SK-N-SH (cell line): ENCODE measurements at regions not wholly inside any gene's neighbourhood (a gene's known extent, or its start where the extent isn't known, plus 50 kb on each side); places are given as distances from the start of the nearest gene placed in this dataset.

Source experiments
- CTCF ChIA-PET: fragments of 300-600, 350-600 bp; formaldehyde crosslinking; extraction: SDS; loops from one replicate; lab custom pipeline; 2021; lab: Yijun Ruan, JAX
- POLR2A ChIA-PET: fragments of 350-600 bp; sonication (Branson Sonifier 250); formaldehyde crosslinking; extraction: SDS; loops from one replicate; lab custom pipeline; 2020; ENCODE audit warnings: antibody characterized with exemption, inconsistent platforms; lab: Yijun Ruan, JAX
- DNase-seq: peaks from one replicate; pipeline ENCODE4 v3.0.0; 2012
- H2AFZ ChIP-seq: fragments of 200-600 bp; sonication (generic); 2 replicates; pipeline ENCODE4 v1.8.1; 2016; ENCODE audit warnings: antibody characterized with exemption, mild to moderate bottlenecking, low read depth
- H3F3A ChIP-seq: fragments of 200-600 bp; sonication (generic); replicated peaks from 2 replicates; pipeline ENCODE3; 2016; ENCODE audit warnings: antibody characterized with exemption, mild to moderate bottlenecking; ENCODE audit not compliant: insufficient read depth
- H3K27ac ChIP-seq, 2 experiments: fragments of 200-500 bp in 1 of 2; fragments of 200-600 bp in 1 of 2; sonication (Bioruptor generic) in 1 of 2; sonication (generic), shearing (Covaris generic) in 1 of 2; 2 replicates each; pipeline versions ENCODE4 v1.5.1 to v1.6.1; 2014 to 2016; ENCODE audit warnings: low read depth in 2 of 2, inconsistent platforms in 1 of 2, low read length in 1 of 2, mild to moderate bottlenecking in 1 of 2, mixed read lengths in 1 of 2
- H3K27me3 ChIP-seq: fragments of 200-600 bp; sonication (generic), shearing (Covaris generic); 2 replicates; pipeline ENCODE4 v1.6.1; 2016; ENCODE audit warnings: mixed run types; ENCODE audit not compliant: insufficient read depth
- H3K36me3 ChIP-seq, 2 experiments: fragments of 200-500 bp in 1 of 2; fragments of 200-600 bp in 1 of 2; sonication (Bioruptor generic) in 1 of 2; sonication (generic) in 1 of 2; replicated peaks in 1 of 2; 2 replicates each; pipeline versions ENCODE3 to v1.5.1; 2014 to 2016; ENCODE audit warnings: low read length in 1 of 2, mild to moderate bottlenecking in 1 of 2; ENCODE audit not compliant: insufficient read depth in 2 of 2, control insufficient read depth in 1 of 2
- H3K4me1 ChIP-seq, 2 experiments: fragments of 200-500 bp in 1 of 2; fragments of 200-600 bp in 1 of 2; sonication (Bioruptor generic) in 1 of 2; sonication (generic), shearing (Covaris generic) in 1 of 2; 2 replicates each; pipeline versions ENCODE4 v1.5.1 to v1.6.1; 2014 to 2016; ENCODE audit warnings: low read depth in 1 of 2, low read length in 1 of 2, mixed run types in 1 of 2; ENCODE audit not compliant: insufficient read depth in 2 of 2, control insufficient read depth in 1 of 2
- H3K4me2 ChIP-seq: fragments of 200-600 bp; sonication (generic), shearing (Covaris generic); 2 replicates; pipeline ENCODE4 v1.6.1; 2017; ENCODE audit warnings: mixed run types
- H3K4me3 ChIP-seq, 2 experiments: fragments of 200-500 bp in 1 of 2; fragments of 200-600 bp in 1 of 2; sonication (Bioruptor generic) in 1 of 2; sonication (generic), shearing (Covaris generic) in 1 of 2; 2 replicates each; pipeline versions ENCODE4 v1.5.1 to v1.8.1; 2014 to 2016; ENCODE audit warnings: low read depth in 2 of 2, inconsistent platforms in 1 of 2, low read length in 1 of 2, mild to moderate bottlenecking in 1 of 2, mixed read lengths in 1 of 2, moderate library complexity in 1 of 2
- H3K79me2 ChIP-seq: fragments of 200-600 bp; sonication (generic); 2 replicates; pipeline ENCODE4 v1.8.1; 2017; ENCODE audit warnings: mild to moderate bottlenecking; ENCODE audit not compliant: insufficient read depth
- H3K9ac ChIP-seq: fragments of 200-600 bp; sonication (generic); 2 replicates; pipeline ENCODE4 v1.6.1; 2017; ENCODE audit warnings: mixed run types
- H3K9me2 ChIP-seq: fragments of 200-600 bp; sonication (generic); 2 replicates; pipeline ENCODE4 v1.6.1; 2017; ENCODE audit warnings: mixed run types
- H3K9me3 ChIP-seq: fragments of 200-600 bp; sonication (generic); 2 replicates; pipeline ENCODE4 v1.6.1; 2017; ENCODE audit warnings: mixed run types, mild to moderate bottlenecking, moderate library complexity
- H4K20me1 ChIP-seq: fragments of 200-600 bp; sonication (generic); 2 replicates; pipeline ENCODE4 v1.6.1; 2017; ENCODE audit warnings: mild to moderate bottlenecking, mixed run types; ENCODE audit not compliant: insufficient read depth
- FOXM1 ChIP-seq: IDR thresholded peaks from 2 replicates; pipeline ENCODE4 v1.4.0; 2012; ENCODE audit warnings: low read depth, mild to moderate bottlenecking
- IRF3 ChIP-seq: fragments of 150-350 bp; IDR thresholded peaks from 2 replicates; pipeline ENCODE4 v1.6.1; 2016; ENCODE audit warnings: mild to moderate bottlenecking, low read depth, low read length
- NFIC ChIP-seq: IDR thresholded peaks from 2 replicates; pipeline ENCODE4 v1.4.0; 2012; ENCODE audit warnings: borderline replicate concordance
- RCOR1 ChIP-seq: fragments of 150-350 bp; IDR thresholded peaks from 2 replicates; pipeline ENCODE4 v1.6.1; 2017; ENCODE audit warnings: antibody characterized with exemption, low read length
- REST ChIP-seq: IDR thresholded peaks from 2 replicates; pipeline ENCODE4 v1.6.1; 2012; ENCODE audit warnings: mild to moderate bottlenecking, low read depth, low read length, moderate library complexity
- RXRA ChIP-seq: IDR thresholded peaks from 2 replicates; pipeline ENCODE4 v1.4.0; 2012; ENCODE audit warnings: low read depth, mild to moderate bottlenecking, borderline replicate concordance
- SIN3A ChIP-seq: IDR thresholded peaks from 2 replicates; pipeline ENCODE4 v1.6.1; 2012; ENCODE audit warnings: low read depth, mild to moderate bottlenecking, low read length, moderate library complexity, borderline replicate concordance
- SMC3 ChIP-seq: IDR thresholded peaks from 2 replicates; pipeline ENCODE4 v1.6.1; 2012; ENCODE audit warnings: low read depth, low read length, improper control_type of control experiment
- TAF1 ChIP-seq: IDR thresholded peaks from 2 replicates; pipeline ENCODE4 v1.6.1; 2012; ENCODE audit warnings: low read depth, mild to moderate bottlenecking, low read length, moderate library complexity, borderline replicate concordance
- USF1 ChIP-seq: IDR thresholded peaks from 2 replicates; pipeline ENCODE4 v1.4.0; 2012; ENCODE audit warnings: low read depth, borderline replicate concordance
- YY1 ChIP-seq: IDR thresholded peaks from 2 replicates; pipeline ENCODE4 v1.4.0; 2012; ENCODE audit warnings: low read depth, mild to moderate bottlenecking
- WGBS: methylation state at CpG from one replicate; pipeline ENCODE4 v1.1.6; 2017; ENCODE audit warnings: low lambda C conversion rate; 5-methylcytosine and 5-hydroxymethylcytosine counted together

- H3K4me1 ChIP-seq: no peaks in the 10 kb centered on the region
- TF ChIP-seq YY1 (no peak), USF1 (no peak), NFIC (no peak), SIN3A (no peak), IRF3 (no peak), RXRA (no peak)
- no peaks in the 10 kb centered on the region for H3K9me3 ChIP-seq
- no peak for DNase-seq
- H3K27me3 ChIP-seq: no peaks in the 10 kb centered on the region
- H3F3A ChIP-seq: no peaks in the 10 kb centered on the region
- CTCF ChIA-PET: no interaction called here
- H2AFZ ChIP-seq: no peak overlapping the region
- H3K9me2 ChIP-seq: no peaks in the 10 kb centered on the region; the same call in 1 of the 2 replicates
- no peak overlapping the region for H3K4me2 ChIP-seq
- H3K4me3 ChIP-seq: no peak overlapping the region
- H3K79me2 ChIP-seq: no peaks in the 10 kb centered on the region
- no peak overlapping the region for H3K9ac ChIP-seq
- no peak overlapping the region for H3K27ac ChIP-seq
- no peaks in the 10 kb centered on the region for H4K20me1 ChIP-seq
- H3K36me3 ChIP-seq: no peaks in the 10 kb centered on the region
- 2% methylated on average over 2 of the region's 2 CpGs for WGBS
- POLR2A ChIA-PET: no interaction called here
Measured at GRCh38 chr5:42277293-42277692, 145.9 kb upstream of the GHR start.

GRCh38 chr5:42284584-42284983, 138.7 kb upstream of the GHR start:
- Histone ChIP-seq H2AFZ (no peak overlapping the region), H3K9me2 (no peaks in the 10 kb centered on the region), H3K27ac (no peak overlapping the region), H3F3A (no peaks in the 10 kb centered on the region), H3K9ac (no peak overlapping the region), H4K20me1 (no peaks in the 10 kb centered on the region), H3K4me3 (no peak overlapping the region), H3K9me3 (no peaks in the 10 kb centered on the region), H3K4me2 (no peak overlapping the region), H3K4me1 (no peaks in the 10 kb centered on the region), H3K79me2 (no peaks in the 10 kb centered on the region), H3K27me3 (no peaks in the 10 kb centered on the region), H3K36me3 (no peaks in the 10 kb centered on the region)
- ChIA-PET CTCF (no interaction called here), POLR2A (no interaction called here)
- DNase-seq: no peak
- TF ChIP-seq FOXM1 (no peak), TAF1 (no peak), RCOR1 (no peak), REST (no peak), SMC3 (no peak), SIN3A (no peak)
